ENCODE measurements at regions not wholly inside any gene's neighbourhood (a gene's known extent, or its start where the extent isn't known, plus 50 kb on each side); places are given as distances from the start of the nearest gene placed in this dataset.

- Histone ChIP-seq H4K8ac (ENCODE audit: low read length) (no peak overlapping the region), H4K91ac (ENCODE audit: low read length) (no peak overlapping the region), H3K27ac (ENCODE audit: low read length, poor library complexity, severe bottlenecking) (no peak overlapping the region), H3K23ac (ENCODE audit: low read length in 2 of 2) (no peak overlapping the region), H3K18ac (ENCODE audit: low read depth in 1 of 2, low read length in 2 of 2) (no peak overlapping the region), H3K4me3 (ENCODE audit: insufficient read depth in 1 of 2, low read depth in 1 of 2, low read length in 2 of 2) (no peak overlapping the region), H3K36me3 (ENCODE audit: control insufficient read depth in 1 of 2, insufficient read depth in 2 of 2, low read depth in 1 of 2, low read length in 2 of 2) (no peaks in the 10 kb centered on the region), H2BK5ac (ENCODE audit: low read depth, low read length, poor library complexity, severe bottlenecking) (no peak overlapping the region), H3K4me1 (ENCODE audit: control insufficient read depth, insufficient read depth, low read depth, low read length) (no peaks in the 10 kb centered on the region), H2AFZ (ENCODE audit: low read depth, low read length) (no peak overlapping the region), H3K9me3 (ENCODE audit: control insufficient read depth, low read length) (peaks cover 2% of the 10 kb centered on the region), H3K27me3 (ENCODE audit: control insufficient read depth in 1 of 2, insufficient read depth in 1 of 2, low read length in 2 of 2) (no peaks in the 10 kb centered on the region), H2BK15ac (ENCODE audit: low read depth, poor library complexity, severe bottlenecking) (no peak overlapping the region), H2AK5ac (ENCODE audit: low read length, severe bottlenecking) (no peak overlapping the region), H2BK120ac (ENCODE audit: low read depth, low read length) (no peak overlapping the region), H3K14ac (ENCODE audit: low read length in 2 of 2) (no peak overlapping the region), H3K9ac (ENCODE audit: low read length) (no peak overlapping the region), H2BK12ac (ENCODE audit: low read length in 2 of 2) (no peak overlapping the region), H3K4ac (ENCODE audit: low read depth in 1 of 2, low read length in 2 of 2) (no peak overlapping the region), H3K4me2 (ENCODE audit: low read length, poor library complexity, severe bottlenecking) (no peak overlapping the region), H3K79me1 (replicated peaks; ENCODE audit: low read length, poor library complexity, severe bottlenecking) (no peaks in the 10 kb centered on the region)
- no peak for DNase-seq
- WGBS = 90% methylated on average over 3 of the region's 3 CpGs
Observed at GRCh38 chr3:152043620-152044019, 170.2 kb downstream of the SUCNR1 start.

- H2AK5ac ChIP-seq (ENCODE audit: low read length, severe bottlenecking) = no peak overlapping the region
- DNase-seq = no peak
- no peak overlapping the region for H3K4me2 ChIP-seq (ENCODE audit: low read length, poor library complexity, severe bottlenecking)
- no peaks in the 10 kb centered on the region for H3K27me3 ChIP-seq (ENCODE audit: control insufficient read depth in 1 of 2, insufficient read depth in 1 of 2, low read length in 2 of 2)
- no peaks in the 10 kb centered on the region for H3K36me3 ChIP-seq (ENCODE audit: control insufficient read depth in 1 of 2, insufficient read depth in 2 of 2, low read depth in 1 of 2, low read length in 2 of 2)
- H2BK5ac ChIP-seq (ENCODE audit: low read depth, low read length, poor library complexity, severe bottlenecking) = no peak overlapping the region
- H4K91ac ChIP-seq (ENCODE audit: low read length) = no peak overlapping the region
- no peak overlapping the region for H3K9ac ChIP-seq (ENCODE audit: low read length)
- no peak overlapping the region for H3K14ac ChIP-seq (ENCODE audit: low read length in 2 of 2)
- H3K4me1 ChIP-seq (ENCODE audit: control insufficient read depth, insufficient read depth, low read depth, low read length) = no peaks in the 10 kb centered on the region
- no peak overlapping the region for H2BK15ac ChIP-seq (ENCODE audit: low read depth, poor library complexity, severe bottlenecking)
- H2AFZ ChIP-seq (ENCODE audit: low read depth, low read length) = no peak overlapping the region
- H3K4ac ChIP-seq (ENCODE audit: low read depth in 1 of 2, low read length in 2 of 2) = no peak overlapping the region
- 100% methylated on average over 1 of the region's 2 CpGs for WGBS
- no peak overlapping the region for H4K8ac ChIP-seq (ENCODE audit: low read length)
- H3K23ac ChIP-seq (ENCODE audit: low read length in 2 of 2) = no peak overlapping the region
- H3K27ac ChIP-seq (ENCODE audit: low read length, poor library complexity, severe bottlenecking) = no peak overlapping the region
- no peaks in the 10 kb centered on the region for H3K79me1 ChIP-seq (replicated peaks; ENCODE audit: low read length, poor library complexity, severe bottlenecking)
- H2BK12ac ChIP-seq (ENCODE audit: low read length in 2 of 2) = no peak overlapping the region
- H2BK120ac ChIP-seq (ENCODE audit: low read depth, low read length) = no peak overlapping the region
- no peak overlapping the region for H3K4me3 ChIP-seq (ENCODE audit: insufficient read depth in 1 of 2, low read depth in 1 of 2, low read length in 2 of 2)
- no peak overlapping the region for H3K18ac ChIP-seq (ENCODE audit: low read depth in 1 of 2, low read length in 2 of 2)
- H3K9me3 ChIP-seq (ENCODE audit: control insufficient read depth, low read length) = no peaks in the 10 kb centered on the region
Observed at GRCh38 chr3:152046280-152046679, 172.8 kb downstream of the SUCNR1 start.

- Histone ChIP-seq H3K36me3 (ENCODE audit: control insufficient read depth in 1 of 2, insufficient read depth in 2 of 2, low read depth in 1 of 2, low read length in 2 of 2) (no peaks in the 10 kb centered on the region), H2AFZ (ENCODE audit: low read depth, low read length) (no peak overlapping the region), H3K79me1 (replicated peaks; ENCODE audit: low read length, poor library complexity, severe bottlenecking) (no peaks in the 10 kb centered on the region), H3K4me1 (ENCODE audit: control insufficient read depth, insufficient read depth, low read depth, low read length) (no peaks in the 10 kb centered on the region), H3K23ac (ENCODE audit: low read length in 2 of 2) (no peak overlapping the region), H3K4me3 (ENCODE audit: insufficient read depth in 1 of 2, low read depth in 1 of 2, low read length in 2 of 2) (no peak overlapping the region), H3K27me3 (ENCODE audit: control insufficient read depth in 1 of 2, insufficient read depth in 1 of 2, low read length in 2 of 2) (no peaks in the 10 kb centered on the region), H2BK120ac (ENCODE audit: low read depth, low read length) (no peak overlapping the region), H3K14ac (ENCODE audit: low read length in 2 of 2) (no peak overlapping the region), H3K27ac (ENCODE audit: low read length, poor library complexity, severe bottlenecking) (no peak overlapping the region), H2BK12ac (ENCODE audit: low read length in 2 of 2) (no peak overlapping the region), H3K9me3 (ENCODE audit: control insufficient read depth, low read length) (no peaks in the 10 kb centered on the region), H2BK15ac (ENCODE audit: low read depth, poor library complexity, severe bottlenecking) (no peak overlapping the region), H4K8ac (ENCODE audit: low read length) (no peak overlapping the region), H2BK5ac (ENCODE audit: low read depth, low read length, poor library complexity, severe bottlenecking) (no peak overlapping the region), H3K18ac (ENCODE audit: low read depth in 1 of 2, low read length in 2 of 2) (no peak overlapping the region), H2AK5ac (ENCODE audit: low read length, severe bottlenecking) (no peak overlapping the region), H3K4me2 (ENCODE audit: low read length, poor library complexity, severe bottlenecking) (no peak overlapping the region), H3K4ac (ENCODE audit: low read depth in 1 of 2, low read length in 2 of 2) (no peak overlapping the region), H4K91ac (ENCODE audit: low read length) (no peak overlapping the region), H3K9ac (ENCODE audit: low read length) (no peak overlapping the region)
- peak; percentile 31 for DNase-seq
Observed at GRCh38 chr3:152047465-152047864, 174.0 kb downstream of the SUCNR1 start.

GRCh38 chr3:152048831-152049230 lies 175.4 kb downstream of the SUCNR1 start:
- H2BK5ac ChIP-seq (ENCODE audit: low read depth, low read length, poor library complexity, severe bottlenecking) = no peak overlapping the region
- no peak overlapping the region for H2BK120ac ChIP-seq (ENCODE audit: low read depth, low read length)
- no peak overlapping the region for H3K14ac ChIP-seq (ENCODE audit: low read length in 2 of 2)
- no peak overlapping the region for H4K91ac ChIP-seq (ENCODE audit: low read length)
- no peak overlapping the region for H2AFZ ChIP-seq (ENCODE audit: low read depth, low read length)
- H2BK12ac ChIP-seq (ENCODE audit: low read length in 2 of 2) = no peak overlapping the region
- no peak overlapping the region for H3K18ac ChIP-seq (ENCODE audit: low read depth in 1 of 2, low read length in 2 of 2)
- H3K79me1 ChIP-seq (replicated peaks; ENCODE audit: low read length, poor library complexity, severe bottlenecking) = no peaks in the 10 kb centered on the region
- H3K4me3 ChIP-seq (ENCODE audit: insufficient read depth in 1 of 2, low read depth in 1 of 2, low read length in 2 of 2) = no peak overlapping the region
- no peaks in the 10 kb centered on the region for H3K9me3 ChIP-seq (ENCODE audit: control insufficient read depth, low read length)
- H3K27ac ChIP-seq (ENCODE audit: low read length, poor library complexity, severe bottlenecking) = no peak overlapping the region
- no peak overlapping the region for H2BK15ac ChIP-seq (ENCODE audit: low read depth, poor library complexity, severe bottlenecking)
- no peak overlapping the region for H2AK5ac ChIP-seq (ENCODE audit: low read length, severe bottlenecking)
- 82% methylated on average over 1 of the region's 1 CpG for WGBS
- H3K23ac ChIP-seq (ENCODE audit: low read length in 2 of 2) = no peak overlapping the region
- no peak overlapping the region for H4K8ac ChIP-seq (ENCODE audit: low read length)
- no peaks in the 10 kb centered on the region for H3K4me1 ChIP-seq (ENCODE audit: control insufficient read depth, insufficient read depth, low read depth, low read length)
- H3K27me3 ChIP-seq (ENCODE audit: control insufficient read depth in 1 of 2, insufficient read depth in 1 of 2, low read length in 2 of 2) = no peaks in the 10 kb centered on the region
- H3K4me2 ChIP-seq (ENCODE audit: low read length, poor library complexity, severe bottlenecking) = no peak overlapping the region
- DNase-seq = no peak
- no peaks in the 10 kb centered on the region for H3K36me3 ChIP-seq (ENCODE audit: control insufficient read depth in 1 of 2, insufficient read depth in 2 of 2, low read depth in 1 of 2, low read length in 2 of 2)
- no peak overlapping the region for H3K4ac ChIP-seq (ENCODE audit: low read depth in 1 of 2, low read length in 2 of 2)
- H3K9ac ChIP-seq (ENCODE audit: low read length) = no peak overlapping the region
